ENCODE measurements at regions not wholly inside any gene's neighbourhood (a gene's known extent, or its start where the extent isn't known, plus 50 kb on each side); places are given as distances from the start of the nearest gene placed in this dataset.

GRCh38 chr3:168155303-168155702 lies 59.6 kb upstream of the GOLIM4 start:
- no peak for DNase-seq (ENCODE audit: low read depth)

GRCh38 chr3:168154089-168154488 lies 58.4 kb upstream of the GOLIM4 start:
- DNase-seq (ENCODE audit: low read depth): no peak

DNA sequence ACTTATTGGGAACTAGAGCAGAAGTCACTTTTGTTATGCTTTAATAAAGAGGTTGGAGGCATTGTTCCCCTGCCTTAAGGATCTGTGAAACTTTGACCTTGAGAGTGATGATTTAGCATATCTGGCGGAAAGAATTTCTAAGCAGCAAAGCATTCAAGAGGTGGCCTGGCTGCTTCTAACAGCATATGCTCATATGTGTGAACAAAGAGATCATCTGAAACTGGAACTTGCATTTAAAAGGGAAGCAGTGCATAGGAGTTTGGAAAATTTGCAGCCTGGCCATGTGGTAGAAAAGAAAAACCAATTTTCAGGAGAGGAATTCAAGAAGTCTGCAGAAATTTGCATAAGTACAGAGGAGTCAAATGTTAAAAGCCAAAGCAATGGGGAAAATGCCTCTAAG lies 56.4 kb upstream of the GOLIM4 start:
- DNase-seq (ENCODE audit: low read depth): no peak
